RWPE2 (cell line): ENCODE measurements at regions not wholly inside any gene's neighbourhood (a gene's known extent, or its start where the extent isn't known, plus 50 kb on each side); places are given as distances from the start of the nearest gene placed in this dataset.
"Not testable (repeated sequence)": the region's sequence is repeated elsewhere in the genome, so short reads cannot be mapped to it uniquely, and the experiment has no call there.

Source experiments
- ATAC-seq: fragments of 200-7000 bp; cut with Tn5 transposase; 3 replicates; pipeline ENCODE4 v1.9.1; 2021; ENCODE audit warnings: low read depth
- DNase-seq: peaks from one replicate; pipeline ENCODE4 v3.0.0-alpha.2; 2020; ENCODE audit warnings: low spot score
- H3K27ac ChIP-seq: fragments of 450-650 bp; 2 replicates; pipeline ENCODE4 v1.5.1; 2017; ENCODE audit warnings: mild to moderate bottlenecking; ENCODE audit not compliant: poor library complexity, severe bottlenecking
- H3K27me3 ChIP-seq: fragments of 250-450 bp; sonication (Bioruptor Pico); 2 replicates; pipeline ENCODE4 v1.5.1; 2021; ENCODE audit warnings: mild to moderate bottlenecking, moderate library complexity; ENCODE audit not compliant: insufficient read depth, poor library complexity, severe bottlenecking
- H3K36me3 ChIP-seq: fragments of 250-450 bp; sonication (Bioruptor Pico); 2 replicates; pipeline ENCODE4 v1.5.1; 2020; ENCODE audit warnings: low read depth, mild to moderate bottlenecking, moderate library complexity
- H3K4me1 ChIP-seq: fragments of 250-450 bp; sonication (Bioruptor Pico); 2 replicates; pipeline ENCODE4 v1.5.1; 2021; ENCODE audit warnings: mild to moderate bottlenecking, moderate library complexity; ENCODE audit not compliant: insufficient read depth, poor library complexity, severe bottlenecking
- H3K4me3 ChIP-seq: fragments of 250-450 bp; sonication (Bioruptor Pico); 2 replicates; pipeline ENCODE4 v1.5.1; 2021; ENCODE audit warnings: mild to moderate bottlenecking, moderate library complexity; ENCODE audit not compliant: severe bottlenecking
- H3K9me3 ChIP-seq: fragments of 250-450 bp; sonication (Bioruptor Pico); 2 replicates; pipeline ENCODE4 v1.5.1; 2021; ENCODE audit warnings: mild to moderate bottlenecking, moderate library complexity; ENCODE audit not compliant: severe bottlenecking
- TF ChIP-seq, protein P1 (sequence below): fragments of 450-650 bp; IDR thresholded peaks from one replicate; pipeline ENCODE4 v1.5.1; 2017; ENCODE audit warnings: mild to moderate bottlenecking, moderate library complexity; ENCODE audit not compliant: poor library complexity, severe bottlenecking

DNA sequence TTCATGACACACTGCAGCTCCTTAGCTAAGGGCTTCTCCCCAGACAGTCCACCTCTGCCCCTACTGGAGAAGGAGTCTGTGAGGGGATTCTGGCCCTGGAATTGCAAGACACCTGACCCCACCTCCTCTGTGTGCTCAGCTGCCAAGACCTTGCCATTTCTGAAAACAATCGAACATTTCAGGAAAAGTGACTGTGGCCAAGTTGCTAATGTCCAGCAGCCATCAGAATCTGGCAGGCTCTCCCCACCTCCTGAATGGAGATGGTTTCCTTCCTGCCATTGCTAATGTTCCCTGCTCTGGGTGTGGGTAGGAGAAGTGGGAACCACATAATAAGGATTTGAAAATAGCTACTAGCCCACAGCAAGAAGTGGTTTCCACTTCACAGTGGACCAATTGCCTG, 127.2 kb upstream of the ALX4 start:
- H3K4me3 ChIP-seq: no peak overlapping the region
- no peak for ATAC-seq
- H3K9me3 ChIP-seq: no peaks in the 10 kb centered on the region
- H3K27ac ChIP-seq: no peak overlapping the region
- no peak for DNase-seq
- H3K4me1 ChIP-seq: no peaks in the 10 kb centered on the region
- peaks cover 9% of the 10 kb centered on the region for H3K27me3 ChIP-seq
- no peaks in the 10 kb centered on the region for H3K36me3 ChIP-seq
- TF ChIP-seq, protein P1, sequence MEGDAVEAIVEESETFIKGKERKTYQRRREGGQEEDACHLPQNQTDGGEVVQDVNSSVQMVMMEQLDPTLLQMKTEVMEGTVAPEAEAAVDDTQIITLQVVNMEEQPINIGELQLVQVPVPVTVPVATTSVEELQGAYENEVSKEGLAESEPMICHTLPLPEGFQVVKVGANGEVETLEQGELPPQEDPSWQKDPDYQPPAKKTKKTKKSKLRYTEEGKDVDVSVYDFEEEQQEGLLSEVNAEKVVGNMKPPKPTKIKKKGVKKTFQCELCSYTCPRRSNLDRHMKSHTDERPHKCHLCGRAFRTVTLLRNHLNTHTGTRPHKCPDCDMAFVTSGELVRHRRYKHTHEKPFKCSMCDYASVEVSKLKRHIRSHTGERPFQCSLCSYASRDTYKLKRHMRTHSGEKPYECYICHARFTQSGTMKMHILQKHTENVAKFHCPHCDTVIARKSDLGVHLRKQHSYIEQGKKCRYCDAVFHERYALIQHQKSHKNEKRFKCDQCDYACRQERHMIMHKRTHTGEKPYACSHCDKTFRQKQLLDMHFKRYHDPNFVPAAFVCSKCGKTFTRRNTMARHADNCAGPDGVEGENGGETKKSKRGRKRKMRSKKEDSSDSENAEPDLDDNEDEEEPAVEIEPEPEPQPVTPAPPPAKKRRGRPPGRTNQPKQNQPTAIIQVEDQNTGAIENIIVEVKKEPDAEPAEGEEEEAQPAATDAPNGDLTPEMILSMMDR: no peak

GRCh38 chr11:44442893-44443673, 122.4 kb upstream of the CD82 start:
- H3K27me3 ChIP-seq: not testable (repeated sequence)

DNA sequence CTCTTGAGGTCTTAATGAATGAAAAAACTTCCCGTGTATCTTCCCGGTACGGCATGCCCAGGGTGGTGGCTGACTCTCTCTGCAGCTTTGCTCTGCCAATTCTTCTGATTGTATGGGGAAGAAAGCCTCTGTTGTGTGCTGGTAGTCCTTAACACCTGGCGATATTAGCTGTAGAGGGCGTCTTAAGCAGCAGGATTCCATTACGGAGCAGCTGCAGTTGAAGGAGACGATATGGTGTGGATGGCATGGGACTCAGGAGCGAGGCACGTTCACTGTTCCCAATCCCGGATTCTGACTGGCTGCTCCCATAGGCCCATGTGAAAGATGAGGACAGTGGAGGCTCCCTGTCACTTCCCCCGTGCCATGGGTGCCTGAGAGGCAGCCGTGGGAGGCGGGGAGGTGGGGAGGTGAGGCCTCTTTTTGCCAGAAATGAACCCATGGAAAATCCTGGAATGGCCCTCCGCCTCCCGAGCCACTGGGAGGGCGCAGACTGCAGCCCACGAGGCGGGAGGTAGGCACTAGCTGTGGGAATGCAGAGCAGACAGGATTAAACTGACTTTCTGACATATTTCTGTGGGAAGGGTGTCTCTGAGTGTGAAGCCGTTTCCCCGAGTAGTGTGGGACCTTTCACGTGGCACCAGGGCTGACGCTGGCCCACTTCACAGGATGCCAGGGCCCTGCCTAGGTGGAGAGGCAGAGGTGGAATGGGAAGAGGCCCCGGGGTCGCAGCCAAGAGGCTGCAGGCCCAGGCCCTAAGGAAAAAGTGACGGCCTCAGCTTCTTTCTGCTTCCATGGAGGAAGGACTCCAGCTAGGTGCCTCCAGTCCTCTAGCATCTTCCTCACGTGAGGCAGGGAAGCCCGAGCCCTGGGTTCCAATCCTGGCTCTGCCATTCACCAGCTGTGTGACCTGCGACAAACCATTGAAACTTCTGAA, 121.4 kb upstream of the CD82 start:
- Histone ChIP-seq H3K4me1 (no peaks in the 10 kb centered on the region), H3K36me3 (no peaks in the 10 kb centered on the region), H3K27ac (no peak overlapping the region), H3K4me3 (no peak overlapping the region), H3K9me3 (no peaks in the 10 kb centered on the region), H3K27me3 (no peaks in the 10 kb centered on the region)
- no peak for DNase-seq
- no peak for ATAC-seq
- TF ChIP-seq, protein P1: no peak

More at GRCh38 chr11:44442893-44443673, 122.4 kb upstream of the CD82 start:
- not testable (repeated sequence) for H3K4me3 ChIP-seq, H3K27ac ChIP-seq, DNase-seq, ATAC-seq, H3K9me3 ChIP-seq, H3K36me3 ChIP-seq, H3K4me1 ChIP-seq

DNA sequence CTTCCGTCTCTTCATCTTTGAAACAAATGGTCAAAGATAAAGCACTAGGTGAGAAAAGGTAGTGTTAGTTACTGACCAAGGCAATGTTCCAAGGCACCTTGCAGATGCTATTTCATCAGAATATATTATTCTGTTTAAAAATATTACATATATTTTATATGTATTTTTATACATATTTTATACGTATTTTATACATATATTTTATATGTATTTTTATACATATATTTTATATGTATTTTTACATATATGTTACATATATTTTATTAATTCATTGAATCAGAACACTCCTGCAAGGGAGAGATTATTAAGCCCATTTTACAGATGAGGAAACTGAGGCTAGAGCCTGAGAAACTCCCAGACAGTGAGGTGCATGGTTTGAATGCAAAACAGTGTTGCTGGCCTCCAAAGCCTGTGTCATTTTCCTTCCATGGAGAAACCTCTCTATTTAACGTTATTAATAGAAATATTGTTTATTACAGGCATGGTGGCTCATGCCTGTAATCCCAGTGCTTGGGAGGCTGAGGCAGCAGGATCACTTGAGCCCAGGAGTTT, 120.6 kb upstream of the CD82 start:
- TF ChIP-seq, protein P1: no peak
- no peak overlapping the region for H3K27ac ChIP-seq
- no peaks in the 10 kb centered on the region for H3K4me1 ChIP-seq
- DNase-seq (no peak), ATAC-seq (no peak)
- H3K9me3 ChIP-seq: no peaks in the 10 kb centered on the region
- no peaks in the 10 kb centered on the region for H3K36me3 ChIP-seq
- no peaks in the 10 kb centered on the region for H3K27me3 ChIP-seq
- H3K4me3 ChIP-seq: no peak overlapping the region
